SK-N-MC (cell line): ENCODE measurements at regions not wholly inside any gene's neighbourhood (a gene's known extent, or its start where the extent isn't known, plus 50 kb on each side); places are given as distances from the start of the nearest gene placed in this dataset.

Experiments
- FOXP2 ChIP-seq: optimal IDR thresholded peaks from 2 replicates; pipeline ENCODE3; 2011; ENCODE audit warnings: mild to moderate bottlenecking, moderate library complexity; ENCODE audit not compliant: insufficient read depth; ENCODE audit errors: extremely low read length, control extremely low read depth
- POLR2AphosphoS5 ChIP-seq: IDR thresholded peaks from 2 replicates; pipeline ENCODE4 v1.6.1; 2012; ENCODE audit warnings: mild to moderate bottlenecking, low read depth, low read length, borderline replicate concordance

GRCh38 chr4:66943112-66943511 lies 602.2 kb downstream of the CENPC start:
- no peak for TF ChIP-seq POLR2AphosphoS5
- TF ChIP-seq FOXP2: no peak
